Colonic mucosa (tissue), 4 donors: ENCODE measurements at regions not wholly inside any gene's neighbourhood (a gene's known extent, or its start where the extent isn't known, plus 50 kb on each side); places are given as distances from the start of the nearest gene placed in this dataset.

Experiments
- DNase-seq: peaks from one replicate; pipeline ENCODE4 v3.0.0-alpha.2; 2020
- H3K27ac ChIP-seq: fragments of 200-600 bp; one replicate; pipeline ENCODE4 v1.8.0; 2021
- H3K27me3 ChIP-seq: fragments of 200-600 bp; one replicate; pipeline ENCODE4 v1.8.0; 2021
- H3K36me3 ChIP-seq: fragments of 200-600 bp; one replicate; pipeline ENCODE4 v1.8.0; 2021
- H3K4me1 ChIP-seq: fragments of 200-600 bp; one replicate; pipeline ENCODE4 v1.8.0; 2021; ENCODE audit warnings: mild to moderate bottlenecking
- H3K4me3 ChIP-seq: fragments of 200-600 bp; one replicate; pipeline ENCODE4 v1.8.0; 2021
- H3K9ac ChIP-seq, 2 donors: one replicate each; pipeline ENCODE4 v1.7.0; 2013; ENCODE audit warnings: control low read depth in 2 of 2, low read depth in 2 of 2, low read length in 2 of 2
- H3K9me3 ChIP-seq: fragments of 200-600 bp; one replicate; pipeline ENCODE4 v1.8.0; 2021
- intact Hi-C: fragments of 100-400 bp; cut with DNase I; formaldehyde crosslinking; loops from one replicate; pipeline ENCODE4 v1.14.1; 2022
- TF ChIP-seq, protein P1 (sequence below): fragments of 200-600 bp; IDR thresholded peaks from one replicate; pipeline ENCODE4 v1.8.0; 2022; ENCODE audit warnings: antibody characterized with exemption, mild to moderate bottlenecking
- donor health status: healthy.
- donor health status: DM: no; HTN: no; CAD: no.
- donor health status: DM: no; HTN: no; CAD: no.

DNA sequence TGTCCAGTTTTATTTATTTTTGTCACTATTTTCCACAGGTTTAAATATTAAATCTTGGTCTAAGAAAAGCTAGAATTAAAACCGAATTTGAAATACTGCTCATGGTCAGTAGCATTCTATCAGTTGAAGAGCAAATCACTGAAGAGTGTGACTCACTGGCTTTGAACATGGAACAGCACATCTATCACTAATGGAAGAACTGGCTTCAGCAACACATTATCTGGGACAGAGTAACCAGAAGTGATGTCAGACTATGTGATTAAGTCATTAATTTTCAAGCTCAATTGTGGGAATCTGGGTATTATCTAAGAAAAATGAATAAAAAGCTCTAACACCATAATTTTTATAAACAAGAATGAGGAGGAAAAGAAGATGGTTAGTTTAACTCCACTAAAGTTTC lies 527.5 kb downstream of the TMTC2 start:
- Histone ChIP-seq H3K36me3 (no peaks in the 10 kb centered on the region), H3K4me1 (no peaks in the 10 kb centered on the region), H3K9ac (no peak overlapping the region), H3K4me3 (no peak overlapping the region), H3K27me3 (no peaks in the 10 kb centered on the region), H3K27ac (no peak overlapping the region), H3K9me3 (no peaks in the 10 kb centered on the region)
- intact Hi-C loops, result no loop called here
- TF ChIP-seq, protein P1, sequence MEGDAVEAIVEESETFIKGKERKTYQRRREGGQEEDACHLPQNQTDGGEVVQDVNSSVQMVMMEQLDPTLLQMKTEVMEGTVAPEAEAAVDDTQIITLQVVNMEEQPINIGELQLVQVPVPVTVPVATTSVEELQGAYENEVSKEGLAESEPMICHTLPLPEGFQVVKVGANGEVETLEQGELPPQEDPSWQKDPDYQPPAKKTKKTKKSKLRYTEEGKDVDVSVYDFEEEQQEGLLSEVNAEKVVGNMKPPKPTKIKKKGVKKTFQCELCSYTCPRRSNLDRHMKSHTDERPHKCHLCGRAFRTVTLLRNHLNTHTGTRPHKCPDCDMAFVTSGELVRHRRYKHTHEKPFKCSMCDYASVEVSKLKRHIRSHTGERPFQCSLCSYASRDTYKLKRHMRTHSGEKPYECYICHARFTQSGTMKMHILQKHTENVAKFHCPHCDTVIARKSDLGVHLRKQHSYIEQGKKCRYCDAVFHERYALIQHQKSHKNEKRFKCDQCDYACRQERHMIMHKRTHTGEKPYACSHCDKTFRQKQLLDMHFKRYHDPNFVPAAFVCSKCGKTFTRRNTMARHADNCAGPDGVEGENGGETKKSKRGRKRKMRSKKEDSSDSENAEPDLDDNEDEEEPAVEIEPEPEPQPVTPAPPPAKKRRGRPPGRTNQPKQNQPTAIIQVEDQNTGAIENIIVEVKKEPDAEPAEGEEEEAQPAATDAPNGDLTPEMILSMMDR, result no peak
- DNase-seq, result no peak

DNA sequence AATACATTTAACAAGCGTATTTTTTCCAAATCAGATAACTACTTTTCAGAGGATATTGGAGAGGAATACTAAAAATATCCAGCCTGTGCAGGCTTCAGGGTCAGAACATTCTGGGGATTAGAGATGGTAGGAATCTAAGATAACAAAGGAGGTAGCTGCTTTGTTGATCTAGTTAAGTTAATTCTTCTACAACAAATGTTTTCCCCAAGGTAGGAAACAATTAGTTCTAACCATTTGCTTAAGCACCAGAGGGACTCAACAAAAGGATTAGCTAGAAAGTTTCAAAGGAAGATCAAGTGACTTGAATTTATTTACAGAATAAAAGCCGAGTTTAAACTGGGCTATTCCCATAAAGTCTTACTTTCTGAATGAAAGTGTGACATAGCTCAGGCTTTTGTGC lies 524.2 kb downstream of the TMTC2 start:
- Histone ChIP-seq H3K9ac (no peak overlapping the region), H3K9me3 (no peaks in the 10 kb centered on the region), H3K4me1 (no peaks in the 10 kb centered on the region), H3K36me3 (no peaks in the 10 kb centered on the region), H3K4me3 (no peak overlapping the region), H3K27me3 (no peaks in the 10 kb centered on the region), H3K27ac (no peak overlapping the region)
- DNase-seq, result no peak
- TF ChIP-seq, protein P1, result no peak
- intact Hi-C loops, result no loop called here

DNA sequence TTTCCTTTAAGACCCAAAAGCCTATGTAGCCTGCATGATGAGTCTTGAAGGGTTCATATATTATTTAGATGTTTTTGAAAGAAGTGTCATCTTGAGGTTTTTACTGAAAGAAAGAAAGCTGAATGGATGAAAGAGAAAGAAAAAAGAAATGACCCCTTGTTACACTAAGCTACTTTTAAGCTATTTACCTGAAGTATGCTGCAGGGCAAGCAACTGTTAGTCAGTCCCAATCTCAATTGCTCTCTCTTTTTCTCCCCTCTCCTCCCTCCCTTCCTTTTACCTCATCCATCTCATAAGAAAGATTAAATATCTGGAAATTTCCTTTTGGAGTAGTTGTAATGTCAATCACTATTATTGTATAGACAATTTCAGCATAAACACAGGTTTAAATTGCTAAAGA lies 512.4 kb downstream of the TMTC2 start:
- Histone ChIP-seq H3K27me3 (no peaks in the 10 kb centered on the region), H3K4me1 (no peaks in the 10 kb centered on the region), H3K36me3 (no peaks in the 10 kb centered on the region), H3K4me3 (no peak overlapping the region), H3K9me3 (no peaks in the 10 kb centered on the region), H3K9ac (no peak overlapping the region), H3K27ac (no peak overlapping the region)
- no peak for DNase-seq
- TF ChIP-seq, protein P1, result no peak
- intact Hi-C loops, result no loop called here

DNA sequence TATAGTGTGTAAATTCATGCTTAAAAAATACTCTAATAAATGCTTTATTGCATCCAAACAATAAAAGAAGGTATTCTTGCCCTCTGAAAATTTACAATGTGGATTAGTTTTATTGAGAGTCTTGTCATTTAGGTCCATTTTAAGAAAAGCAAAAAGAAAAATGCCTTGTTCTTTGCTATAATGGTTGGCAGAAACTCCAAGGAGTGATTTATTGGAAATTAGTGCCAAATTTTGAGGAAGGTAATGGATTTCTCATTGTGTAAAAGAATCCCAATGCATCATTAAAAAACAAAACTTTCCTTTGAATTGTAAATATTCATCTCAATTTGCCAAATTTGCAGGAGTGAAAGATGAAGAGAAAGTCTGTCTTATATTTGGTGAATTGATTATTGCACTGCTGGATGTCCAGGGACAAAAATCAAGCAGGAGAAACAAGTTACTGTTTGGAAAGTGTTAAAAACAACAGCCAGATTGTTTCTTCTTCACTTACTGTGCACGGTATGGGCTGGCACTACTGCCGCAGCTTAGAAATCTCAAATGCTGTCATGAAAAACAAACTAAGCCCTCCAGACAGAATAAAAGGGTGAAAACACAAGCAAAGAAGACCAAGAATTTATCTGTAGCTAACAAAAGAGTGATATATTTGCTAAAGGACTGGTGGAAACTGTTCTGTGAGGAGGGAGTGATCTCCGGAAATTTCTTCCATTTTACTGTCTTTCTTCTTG lies 511.7 kb downstream of the TMTC2 start:
- no peak overlapping the region for H3K27ac ChIP-seq
- H3K36me3 ChIP-seq, result no peaks in the 10 kb centered on the region
- H3K9ac ChIP-seq, result no peak overlapping the region
- no peaks in the 10 kb centered on the region for H3K27me3 ChIP-seq
- no peak for DNase-seq
- H3K4me1 ChIP-seq, result no peaks in the 10 kb centered on the region
- TF ChIP-seq, protein P1, result no peak
- H3K9me3 ChIP-seq, result no peaks in the 10 kb centered on the region
- no peak overlapping the region for H3K4me3 ChIP-seq
- intact Hi-C loops, result no loop called here

DNA sequence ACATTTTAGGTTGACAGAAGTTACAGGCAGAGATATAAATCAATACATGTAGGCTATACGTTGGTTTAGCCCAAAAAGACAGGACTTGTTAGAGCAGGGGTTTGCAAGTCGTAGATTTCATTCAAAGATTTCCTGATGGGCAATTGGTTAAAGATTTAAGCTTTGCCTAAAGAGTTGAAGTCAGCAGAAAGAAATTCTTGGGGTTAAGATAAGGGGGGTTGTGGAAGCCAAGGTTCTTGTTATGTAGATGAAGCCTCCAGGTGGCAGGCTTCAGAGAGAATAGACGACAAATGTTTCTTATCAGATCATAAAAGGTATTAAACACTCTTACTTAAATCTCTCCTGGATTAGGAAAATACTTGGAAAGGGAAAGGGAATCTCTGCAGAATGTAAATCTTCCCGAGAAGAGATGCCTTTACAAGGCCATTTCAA lies 510.8 kb downstream of the TMTC2 start:
- no peak for DNase-seq
- Histone ChIP-seq H3K27ac (no peak overlapping the region), H3K9ac (no peak overlapping the region), H3K9me3 (no peaks in the 10 kb centered on the region), H3K4me1 (no peaks in the 10 kb centered on the region), H3K36me3 (no peaks in the 10 kb centered on the region), H3K4me3 (no peak overlapping the region), H3K27me3 (no peaks in the 10 kb centered on the region)
- intact Hi-C loops, result no loop called here
- TF ChIP-seq, protein P1, result no peak
